NCI-H226 (cell line): ENCODE measurements at regions not wholly inside any gene's neighbourhood (a gene's known extent, or its start where the extent isn't known, plus 50 kb on each side); places are given as distances from the start of the nearest gene placed in this dataset.

ENCODE experiments used
- DNase-seq: peaks from one replicate; pipeline ENCODE4 v3.0.0-alpha.2; 2015

DNA sequence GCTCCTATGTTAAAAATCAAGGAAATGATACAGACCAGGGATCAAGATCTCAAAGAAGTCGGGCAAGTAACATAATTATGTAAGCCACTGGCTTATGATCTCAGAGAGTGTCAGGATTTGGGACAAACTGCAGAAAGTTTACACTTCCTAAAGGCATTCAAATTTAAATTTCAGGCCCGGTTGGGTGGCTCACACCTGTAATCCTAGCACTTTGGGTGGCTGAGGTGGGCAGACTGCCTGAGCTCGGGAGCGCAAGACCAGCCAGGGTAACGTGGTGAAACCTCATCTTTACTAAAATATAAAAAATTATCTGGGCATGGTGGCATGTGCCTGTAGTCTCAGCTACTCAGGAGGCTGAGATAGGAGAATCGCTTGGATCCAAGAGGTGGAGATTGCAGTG, 124.4 kb upstream of the UBE2E2 start:
- no peak for DNase-seq

DNA sequence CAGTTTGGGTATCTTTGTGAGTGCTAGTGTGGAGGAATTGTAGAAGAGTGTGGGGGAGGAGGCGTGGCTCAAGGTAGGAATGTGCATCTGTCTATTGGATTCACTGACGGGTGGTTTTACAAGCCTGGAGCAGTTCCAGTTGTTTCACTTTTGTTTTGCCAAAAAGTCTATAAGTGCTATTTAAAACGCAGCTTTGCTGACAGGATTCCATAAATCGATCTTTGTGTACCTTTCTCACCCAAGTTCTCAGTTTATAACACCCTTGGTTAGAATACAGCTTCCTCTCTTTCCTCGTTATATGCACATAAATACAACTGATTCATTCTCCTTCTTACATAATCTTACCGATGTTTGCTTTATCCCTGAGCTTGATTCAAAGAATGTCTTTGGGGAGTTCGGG, 123.2 kb upstream of the UBE2E2 start:
- DNase-seq = peak; percentile 61

DNA sequence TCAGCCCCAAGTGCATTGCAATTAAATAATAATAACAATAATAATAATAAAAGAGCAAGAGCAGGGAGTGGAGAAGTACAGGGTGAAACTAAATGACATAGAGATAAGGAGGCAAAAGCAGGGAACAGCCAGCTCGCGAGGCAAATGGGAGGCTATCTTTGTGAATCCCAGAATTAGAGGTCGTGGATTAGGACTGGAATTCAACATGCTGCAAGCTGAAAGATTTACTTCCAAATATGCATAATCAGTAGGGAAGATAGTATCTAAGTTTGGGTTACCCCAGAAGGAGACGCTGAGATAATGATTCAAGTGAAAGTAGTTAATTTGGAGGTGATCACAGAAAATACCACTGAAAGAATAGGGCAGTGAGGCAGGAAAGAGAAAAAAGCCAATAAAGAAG, 119.4 kb upstream of the UBE2E2 start:
- DNase-seq = no peak

DNA sequence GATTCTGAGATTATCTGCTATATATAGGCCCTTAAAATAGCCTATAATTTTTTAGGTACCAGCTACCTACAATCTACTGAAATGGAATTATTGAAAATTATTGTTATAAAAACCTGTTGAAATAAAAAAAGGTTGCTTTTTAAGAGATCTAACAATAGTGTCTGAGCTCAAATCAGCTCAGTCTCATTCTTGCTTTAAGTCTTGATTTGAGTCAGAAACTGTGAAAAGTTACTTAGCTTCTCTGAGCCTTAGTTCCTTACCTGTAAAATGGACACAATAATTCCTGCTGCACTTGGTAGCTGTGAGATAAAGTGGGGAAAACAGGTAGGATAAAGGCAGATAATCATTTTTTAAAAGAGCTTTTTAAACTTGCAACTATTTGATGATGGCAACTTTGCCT, 118.8 kb upstream of the UBE2E2 start:
- no peak for DNase-seq

DNA sequence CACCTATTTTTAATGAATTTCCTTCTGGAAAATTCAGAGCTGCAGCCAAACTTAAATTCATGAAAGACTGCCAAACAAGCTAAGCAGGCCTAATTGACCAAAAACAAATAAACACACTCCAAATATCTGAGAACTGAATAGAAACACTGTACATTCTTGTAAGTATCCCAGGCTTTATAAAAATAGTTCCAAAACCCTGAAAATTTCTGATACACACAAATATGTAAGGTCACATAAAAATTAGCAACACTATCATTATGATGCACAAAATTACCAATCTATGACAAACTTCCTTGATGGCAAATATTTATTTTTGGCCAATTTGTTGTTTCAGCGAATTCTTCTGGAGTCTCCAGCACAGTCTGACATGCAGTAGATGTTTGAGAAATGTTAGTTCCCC, 117.9 kb upstream of the UBE2E2 start:
- no peak for DNase-seq

DNA sequence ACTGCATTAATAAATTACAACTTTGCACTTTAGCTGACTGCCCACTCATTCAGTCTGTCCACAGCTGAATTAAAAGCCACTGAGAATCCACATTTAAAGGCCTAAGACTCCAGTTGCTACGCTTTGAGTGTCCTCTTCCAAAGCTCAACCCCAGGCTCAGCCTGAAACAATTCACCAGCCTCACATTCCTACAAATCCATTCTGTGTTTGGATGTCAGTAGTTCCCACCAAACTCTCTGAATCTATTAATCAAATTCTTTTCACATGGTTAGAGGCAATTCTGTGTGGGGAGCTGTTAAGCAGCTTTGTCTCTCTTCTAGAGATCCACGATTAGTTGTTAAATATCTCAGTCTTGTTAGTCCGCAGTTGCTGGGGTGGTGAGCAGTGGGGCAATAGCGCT, 116.8 kb upstream of the UBE2E2 start:
- DNase-seq = no peak

DNA sequence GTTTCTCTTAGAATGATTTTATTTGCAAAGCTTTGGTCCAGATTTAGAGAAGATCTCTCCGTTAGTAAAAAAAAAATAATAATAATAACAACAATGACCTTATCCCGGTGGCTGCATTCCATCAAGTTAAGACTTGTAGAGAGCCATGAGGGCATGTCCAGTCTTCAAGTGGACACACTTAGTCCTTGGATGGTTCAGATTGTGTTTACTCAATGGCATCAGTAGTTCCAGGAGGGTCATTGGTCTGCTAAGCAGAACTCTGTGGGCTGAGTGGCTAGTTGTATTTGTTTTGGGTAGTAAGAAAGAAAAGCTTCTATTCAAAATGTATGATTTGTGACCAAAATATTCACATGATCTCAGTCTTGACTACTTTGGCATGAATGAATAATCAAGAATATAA, 116.3 kb upstream of the UBE2E2 start:
- DNase-seq = no peak

DNA sequence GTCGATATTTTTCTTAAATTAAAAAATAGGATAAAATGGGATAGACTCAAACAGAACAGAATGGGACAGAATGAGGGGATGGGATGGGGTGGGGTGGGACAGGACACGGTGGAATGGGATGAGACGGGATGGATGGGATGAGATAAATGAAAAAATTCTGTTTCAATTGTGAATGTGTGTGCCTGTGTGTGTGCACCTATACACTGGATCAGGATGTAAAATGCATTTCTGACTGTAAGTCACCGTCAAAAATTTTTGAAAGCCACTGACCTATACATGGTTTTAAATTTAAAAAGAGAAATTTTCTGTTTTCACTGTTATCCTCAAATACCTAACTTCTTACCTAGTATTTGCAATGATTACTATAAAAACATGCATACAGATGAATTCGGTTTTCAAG, 108.7 kb upstream of the UBE2E2 start:
- no peak for DNase-seq

DNA sequence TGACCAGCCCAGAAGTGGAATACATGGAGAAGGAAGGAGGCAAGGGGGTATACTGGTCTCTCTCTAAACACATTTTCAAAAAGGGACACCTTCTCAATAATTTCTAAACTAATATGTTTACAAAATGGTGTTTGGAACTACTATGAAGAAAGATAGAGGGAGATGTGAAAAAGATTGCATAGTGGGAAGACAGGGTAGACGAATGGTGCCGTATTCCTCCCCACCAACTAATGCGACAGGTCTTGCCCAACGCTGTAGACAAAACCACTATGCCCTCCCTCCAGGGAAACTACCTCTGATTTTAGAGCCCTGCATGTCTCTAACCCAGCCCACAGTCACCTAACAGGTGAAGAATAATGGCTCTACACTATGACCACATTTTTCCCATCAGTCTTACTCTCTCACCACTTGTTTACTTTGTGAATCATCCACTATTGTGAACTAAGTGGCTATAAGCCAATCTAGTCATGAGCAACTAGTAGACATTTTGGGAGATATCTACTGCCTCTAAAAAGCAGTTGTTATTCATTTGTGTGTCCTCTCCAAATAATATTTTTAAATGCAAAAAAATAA, 108.2 kb upstream of the UBE2E2 start:
- DNase-seq = peak; percentile 81

DNA sequence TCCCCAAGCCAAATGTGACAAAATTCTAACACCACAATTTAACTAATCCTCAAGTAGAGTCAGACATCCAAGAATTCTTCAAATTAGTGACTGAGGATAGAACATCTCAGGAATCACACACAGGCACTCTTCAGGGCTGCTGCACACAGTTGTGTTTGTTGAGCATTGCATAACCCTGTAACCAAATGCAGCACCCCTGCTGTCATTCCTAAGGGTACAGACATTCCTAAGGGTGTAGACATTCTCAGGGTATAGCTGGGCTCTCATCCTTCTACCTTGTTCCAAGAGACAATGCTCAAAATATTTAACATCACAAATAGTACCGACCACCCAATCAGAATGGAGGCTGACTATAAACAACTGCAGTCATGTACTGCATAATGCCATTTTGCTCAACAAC, 107.1 kb upstream of the UBE2E2 start:
- peak; percentile 53 for DNase-seq

DNA sequence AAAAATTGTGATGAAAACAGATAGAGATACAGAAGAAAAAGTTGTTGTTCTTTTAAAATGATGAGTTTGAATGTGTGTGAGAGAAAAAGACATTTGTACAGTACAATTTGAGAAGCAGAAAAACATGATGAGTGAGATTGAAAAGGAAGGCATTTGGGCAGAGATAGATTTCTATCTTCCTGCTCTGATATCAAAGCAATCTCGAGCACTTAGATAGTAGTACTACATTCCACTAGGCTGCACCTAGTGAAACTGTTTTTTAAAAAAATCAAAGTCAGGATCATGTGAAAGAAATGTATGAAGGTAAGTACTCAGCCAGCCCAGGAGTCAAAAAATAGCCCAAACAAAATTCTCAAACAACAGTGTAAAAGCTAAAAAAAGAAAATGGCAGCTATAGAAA, 104.1 kb upstream of the UBE2E2 start:
- no peak for DNase-seq

DNA sequence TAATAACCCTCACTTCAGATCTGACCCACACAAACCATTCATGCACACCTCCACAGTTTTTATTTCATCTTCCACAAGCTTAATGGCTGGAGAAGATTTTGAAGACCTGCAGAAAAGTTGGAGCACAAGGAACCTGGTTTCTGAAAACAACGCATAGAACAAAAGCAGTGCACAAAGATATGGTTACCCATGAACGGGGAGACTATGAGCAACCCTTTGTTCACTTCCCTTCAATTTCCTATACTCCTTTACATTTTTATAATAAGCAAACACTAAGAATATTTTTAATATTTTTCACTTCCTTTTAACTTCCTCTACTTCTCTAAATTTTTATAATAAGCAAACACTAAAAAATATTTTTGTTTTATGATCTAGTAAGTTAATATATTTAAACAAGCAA, 103.5 kb upstream of the UBE2E2 start:
- no peak for DNase-seq

DNA sequence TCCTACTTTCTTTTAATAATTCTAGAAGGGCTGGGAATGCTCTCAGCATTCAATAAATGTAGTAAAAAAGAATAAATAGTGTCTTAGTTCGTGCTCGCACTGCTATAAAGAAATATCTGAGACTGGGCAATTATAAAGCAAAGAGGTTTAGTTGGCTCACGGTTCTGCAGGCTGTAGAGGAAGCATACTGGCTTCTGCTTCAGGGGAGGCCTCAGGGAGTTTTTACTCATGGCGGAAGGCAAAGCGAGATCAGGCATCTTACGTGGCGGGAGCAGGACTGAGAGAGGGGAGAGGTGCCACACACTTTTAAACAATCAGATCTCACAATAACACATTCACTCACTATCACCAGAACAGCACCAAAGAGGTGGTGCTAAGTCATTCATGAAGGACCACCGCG, 103.0 kb upstream of the UBE2E2 start:
- no peak for DNase-seq

DNA sequence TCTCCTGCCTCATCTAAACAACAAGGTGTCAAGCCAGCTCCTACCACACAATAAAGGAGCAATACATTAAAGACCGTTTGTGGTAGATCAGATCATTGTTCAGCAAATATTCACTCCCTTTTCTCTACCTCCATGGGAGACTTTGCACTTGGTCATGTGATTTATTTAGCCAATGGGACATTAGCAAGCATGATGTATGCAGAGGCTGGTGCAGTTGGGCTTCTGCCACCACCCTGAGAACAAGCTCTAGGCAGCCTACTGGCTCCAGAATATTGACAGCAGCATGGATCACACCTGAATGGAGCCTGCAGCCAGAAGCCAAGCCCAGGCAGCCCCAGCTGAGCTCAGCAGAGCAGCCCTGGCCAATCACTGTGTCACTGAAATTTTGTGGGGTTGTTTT, 99.4 kb upstream of the UBE2E2 start:
- DNase-seq = no peak

DNA sequence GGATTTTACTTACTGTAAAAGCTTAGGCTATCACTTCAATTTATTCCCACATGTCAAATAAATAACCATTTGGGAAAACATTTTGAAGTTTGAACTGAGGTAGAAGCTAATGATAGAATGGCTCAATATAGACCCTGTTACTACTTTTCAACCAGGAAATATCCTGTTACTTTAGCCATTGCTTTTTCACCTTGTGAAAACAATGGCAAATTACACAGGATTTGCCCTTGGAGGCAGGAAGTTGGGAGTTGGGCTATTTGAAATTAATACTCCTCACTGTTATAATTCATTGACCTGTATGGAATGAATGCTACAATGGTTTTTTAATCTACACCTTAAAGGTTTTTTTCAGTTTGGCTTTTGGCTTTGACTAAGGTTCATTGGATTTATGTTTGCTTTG, 98.1 kb upstream of the UBE2E2 start:
- no peak for DNase-seq

DNA sequence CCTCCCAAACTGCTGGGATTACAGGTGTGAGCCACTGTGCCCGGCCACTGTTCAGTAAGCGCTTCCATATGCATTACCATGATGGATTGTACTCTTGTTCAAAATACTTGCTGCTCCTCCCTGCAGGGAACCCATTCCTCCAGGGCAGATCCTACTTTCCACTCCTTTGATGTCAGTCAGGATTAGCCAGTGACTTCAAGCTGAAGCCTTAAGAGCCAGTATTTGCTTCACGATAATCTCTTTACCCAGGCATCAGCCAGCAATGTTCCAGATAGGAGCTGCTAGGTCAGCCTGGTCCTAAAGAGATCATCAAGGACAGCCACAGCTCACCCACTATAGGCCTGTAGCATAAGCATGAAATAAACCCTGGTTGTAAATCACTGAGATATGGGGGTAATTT, 96.5 kb upstream of the UBE2E2 start:
- no peak for DNase-seq

DNA sequence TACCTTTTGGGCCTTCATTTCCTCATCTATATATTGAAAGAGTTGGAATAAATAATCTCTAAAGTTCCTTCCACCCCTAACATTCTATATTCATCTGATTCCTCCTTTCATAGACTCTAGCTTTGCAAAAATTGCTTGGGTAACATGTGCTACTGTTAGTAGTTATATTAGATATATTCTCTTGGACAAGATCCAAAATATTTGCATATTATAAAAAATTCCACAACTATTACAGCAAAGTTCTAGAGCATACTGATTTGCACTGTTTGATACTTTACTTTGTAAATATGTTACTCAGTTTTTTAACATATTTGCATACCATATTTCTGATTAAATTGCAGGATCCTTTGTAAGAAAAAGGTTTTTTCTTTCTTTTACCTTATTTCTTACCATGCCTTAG, 95.9 kb upstream of the UBE2E2 start:
- DNase-seq = no peak

DNA sequence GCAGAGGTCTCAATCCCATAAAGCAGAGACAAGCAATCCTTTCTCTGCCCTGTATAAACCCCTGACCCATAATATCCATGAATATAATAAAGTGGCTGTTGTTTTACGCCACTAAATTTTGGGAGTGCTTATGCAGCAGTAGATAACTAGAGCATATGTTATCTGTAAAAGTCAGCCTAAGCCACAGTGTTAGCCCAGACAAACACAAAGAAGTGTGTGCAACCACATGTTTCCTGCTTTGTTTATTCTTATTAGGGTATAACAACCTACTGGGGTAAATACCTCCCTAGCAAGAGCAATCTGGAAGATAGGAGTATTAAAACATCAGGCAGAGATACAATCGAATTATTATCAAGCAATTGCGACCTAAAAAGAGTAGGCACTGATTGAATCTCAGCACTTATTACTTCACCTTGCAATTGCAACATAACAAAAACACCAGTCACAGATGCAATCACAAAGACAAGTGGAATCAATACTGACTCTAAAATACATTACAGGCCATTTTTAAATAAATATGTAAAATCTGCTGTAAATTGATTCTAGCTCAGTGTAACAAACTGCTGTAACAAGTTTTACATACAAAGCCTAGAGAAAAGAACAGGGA, 94.6 kb upstream of the UBE2E2 start:
- DNase-seq = no peak

DNA sequence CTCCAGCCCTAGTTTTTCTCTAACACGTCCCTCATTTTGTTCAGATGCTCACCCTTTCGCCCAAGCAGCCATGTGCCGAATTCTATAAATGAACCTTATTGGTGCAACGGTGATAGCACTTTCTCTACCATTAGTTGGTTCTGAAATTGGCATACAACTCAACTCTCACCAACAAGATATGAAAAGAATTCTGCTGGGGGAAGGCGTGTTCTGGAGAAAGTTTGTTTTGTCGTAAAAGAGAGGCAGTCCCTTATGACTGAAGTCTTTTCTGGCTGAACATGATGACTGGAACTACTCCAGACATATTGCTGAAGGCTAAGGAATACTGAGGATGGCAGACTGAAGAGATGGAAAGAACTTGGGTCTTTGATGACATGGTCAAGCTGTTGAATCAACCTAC, 91.8 kb upstream of the UBE2E2 start:
- no peak for DNase-seq

DNA sequence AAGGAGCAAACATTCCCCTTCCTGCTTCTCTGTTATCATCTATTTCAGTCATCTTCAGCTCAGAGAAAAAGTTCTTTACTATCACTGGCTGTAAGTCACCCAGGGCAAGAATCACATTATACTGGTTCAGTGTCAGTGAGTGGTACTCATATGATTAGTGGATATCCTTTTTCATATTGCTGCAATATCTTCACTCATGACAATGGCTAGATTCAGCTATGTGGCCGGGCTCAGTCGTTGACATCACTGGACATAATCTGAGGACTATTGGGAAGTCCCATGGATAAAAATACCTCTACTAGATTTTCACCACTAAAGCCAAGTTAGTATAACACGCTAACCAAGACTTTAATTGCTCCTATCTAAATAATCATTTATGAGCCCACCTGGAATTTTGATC, 91.3 kb upstream of the UBE2E2 start:
- no peak for DNase-seq

DNA sequence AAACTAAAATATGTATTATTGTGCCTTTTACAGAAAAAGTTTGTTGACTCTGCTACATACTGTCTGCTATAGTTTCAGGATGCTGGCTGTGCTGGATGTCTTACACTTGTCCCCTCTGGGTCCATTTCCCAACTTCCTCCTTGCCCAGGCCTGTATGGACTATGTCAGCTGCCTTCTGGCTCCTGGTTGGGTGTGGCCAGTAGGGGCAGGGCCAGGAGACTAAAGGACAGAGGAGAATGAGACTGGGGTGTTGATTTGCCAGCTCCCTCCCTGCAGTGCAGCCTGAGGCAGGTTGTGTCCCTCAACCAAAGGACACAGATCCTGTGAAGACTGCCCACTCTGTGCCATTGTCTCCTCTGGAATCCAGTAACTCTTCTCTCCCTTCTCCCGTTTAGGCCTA, 90.6 kb upstream of the UBE2E2 start:
- DNase-seq = no peak

DNA sequence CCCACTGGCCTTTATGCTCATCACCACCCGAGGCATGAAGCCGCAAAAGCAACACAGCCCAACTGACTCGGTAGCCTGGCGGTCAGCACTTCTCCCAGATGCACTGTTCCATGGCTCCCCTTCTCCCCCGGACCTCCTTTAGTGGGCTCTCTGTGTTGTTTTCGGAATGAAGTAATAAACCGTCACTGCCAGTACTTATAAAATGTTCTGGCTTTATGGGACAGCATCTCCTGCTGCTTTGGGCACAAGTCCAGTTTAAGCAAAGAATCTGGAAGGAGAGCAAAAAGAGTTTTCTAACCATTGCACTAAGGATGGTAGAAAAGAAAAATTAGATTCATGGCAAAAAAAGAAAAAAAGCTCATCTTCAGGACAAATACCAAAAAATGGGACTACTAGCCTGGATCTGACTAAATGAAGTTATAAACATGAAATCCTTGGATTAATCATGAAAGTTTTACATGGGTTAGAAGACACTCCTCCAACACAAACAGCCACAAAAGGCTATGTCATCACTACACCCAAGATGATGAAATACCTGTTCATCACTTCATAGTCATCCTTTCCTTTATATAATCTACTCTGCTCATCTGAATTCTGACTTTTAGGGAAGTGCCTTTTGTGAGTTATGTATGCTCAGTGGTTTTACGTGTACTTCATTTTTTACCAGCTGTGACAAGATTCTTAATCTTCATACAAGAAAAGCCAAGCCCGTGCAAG, 89.5 kb upstream of the UBE2E2 start:
- DNase-seq = peak; percentile 67

DNA sequence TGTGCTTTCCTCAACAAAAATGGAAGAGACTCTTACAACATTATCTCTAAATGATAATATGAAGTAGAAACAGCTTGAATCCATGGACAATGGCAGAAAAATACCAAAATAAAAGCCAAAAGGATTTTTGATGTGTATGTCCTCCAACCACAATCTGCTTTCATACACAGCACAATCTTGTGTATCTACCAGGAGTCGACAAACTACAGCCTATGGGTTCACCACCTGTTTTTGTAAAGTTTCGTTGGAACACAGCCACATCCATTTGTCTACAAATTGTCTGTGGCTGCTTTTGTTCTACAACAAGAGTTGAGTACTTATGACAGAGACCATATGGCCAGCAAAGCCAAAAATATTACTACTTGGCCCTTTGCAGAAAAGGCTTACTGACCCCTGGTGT, 88.7 kb upstream of the UBE2E2 start:
- DNase-seq = no peak

DNA sequence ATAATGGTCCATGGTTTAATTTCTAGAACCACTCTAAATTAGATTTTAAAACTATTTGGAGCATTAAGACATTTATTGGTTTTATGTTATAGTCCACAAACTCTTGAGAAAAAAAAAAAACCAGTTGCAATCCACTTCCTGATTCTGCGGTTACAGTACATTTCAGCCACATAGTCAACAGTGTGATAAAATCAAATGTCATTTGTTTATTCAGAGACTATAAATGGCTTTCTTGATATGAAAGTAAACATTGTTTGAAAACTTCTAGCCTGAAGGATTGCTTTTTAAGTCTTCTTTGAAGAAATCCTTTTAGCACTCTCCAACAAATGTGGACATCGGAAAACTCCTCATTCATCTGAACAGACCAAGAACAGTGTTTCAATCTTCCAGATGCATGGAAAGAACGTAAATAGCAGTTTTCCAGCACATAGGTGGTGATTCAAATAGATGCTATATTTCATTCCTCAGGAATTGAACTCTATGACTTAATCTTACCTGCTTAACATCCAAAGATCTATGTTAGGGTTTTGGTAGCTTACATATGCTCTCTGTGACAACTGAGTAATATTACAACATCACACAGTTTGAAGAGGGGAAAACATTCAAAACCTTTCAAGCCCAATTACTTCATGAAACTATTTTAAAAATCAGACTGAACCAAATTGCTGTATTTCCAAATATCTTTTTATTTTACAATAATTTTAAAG, 87.8 kb upstream of the UBE2E2 start:
- no peak for DNase-seq
